HL-60 (cell line): ENCODE measurements at regions not wholly inside any gene's neighbourhood (a gene's known extent, or its start where the extent isn't known, plus 50 kb on each side); places are given as distances from the start of the nearest gene placed in this dataset.

Experiments
- GABPA ChIP-seq: IDR thresholded peaks from 2 replicates; pipeline ENCODE4 v1.6.1; 2012; ENCODE audit warnings: low read depth
- TF ChIP-seq, protein P1 (sequence below): IDR thresholded peaks from one replicate; pipeline ENCODE4 v1.5.1; 2011; ENCODE audit warnings: low read length, control low read depth, inconsistent platforms; ENCODE audit not compliant: insufficient read depth
- TF ChIP-seq, protein P2 (sequence below): IDR thresholded peaks from 2 replicates; pipeline ENCODE4 v1.6.1; 2012; ENCODE audit warnings: low read depth; ENCODE audit not compliant: insufficient replicate concordance

DNA sequence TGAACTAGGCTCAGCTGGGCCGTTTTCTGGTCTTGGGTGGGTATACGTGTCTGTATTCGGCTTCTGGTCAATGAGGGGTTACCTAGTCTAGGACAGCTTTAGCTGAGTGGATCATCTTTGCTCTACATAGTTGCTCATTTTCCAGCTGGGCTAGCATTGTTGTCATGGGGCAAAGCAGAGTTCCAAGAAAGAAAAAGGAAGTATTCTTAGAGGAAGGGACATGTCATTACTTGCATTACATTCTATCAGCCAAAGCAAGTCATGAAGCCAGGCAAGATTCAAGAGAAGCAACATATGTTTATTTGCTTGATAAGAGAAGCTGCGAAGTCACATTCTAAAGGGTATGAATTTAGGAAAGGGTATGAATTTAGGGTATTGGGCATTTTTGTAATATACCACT lies 396.5 kb downstream of the ZNF608 start:
- TF ChIP-seq, protein P1, sequence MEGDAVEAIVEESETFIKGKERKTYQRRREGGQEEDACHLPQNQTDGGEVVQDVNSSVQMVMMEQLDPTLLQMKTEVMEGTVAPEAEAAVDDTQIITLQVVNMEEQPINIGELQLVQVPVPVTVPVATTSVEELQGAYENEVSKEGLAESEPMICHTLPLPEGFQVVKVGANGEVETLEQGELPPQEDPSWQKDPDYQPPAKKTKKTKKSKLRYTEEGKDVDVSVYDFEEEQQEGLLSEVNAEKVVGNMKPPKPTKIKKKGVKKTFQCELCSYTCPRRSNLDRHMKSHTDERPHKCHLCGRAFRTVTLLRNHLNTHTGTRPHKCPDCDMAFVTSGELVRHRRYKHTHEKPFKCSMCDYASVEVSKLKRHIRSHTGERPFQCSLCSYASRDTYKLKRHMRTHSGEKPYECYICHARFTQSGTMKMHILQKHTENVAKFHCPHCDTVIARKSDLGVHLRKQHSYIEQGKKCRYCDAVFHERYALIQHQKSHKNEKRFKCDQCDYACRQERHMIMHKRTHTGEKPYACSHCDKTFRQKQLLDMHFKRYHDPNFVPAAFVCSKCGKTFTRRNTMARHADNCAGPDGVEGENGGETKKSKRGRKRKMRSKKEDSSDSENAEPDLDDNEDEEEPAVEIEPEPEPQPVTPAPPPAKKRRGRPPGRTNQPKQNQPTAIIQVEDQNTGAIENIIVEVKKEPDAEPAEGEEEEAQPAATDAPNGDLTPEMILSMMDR = no peak
- no peak for TF ChIP-seq GABPA
- TF ChIP-seq, protein P2, sequence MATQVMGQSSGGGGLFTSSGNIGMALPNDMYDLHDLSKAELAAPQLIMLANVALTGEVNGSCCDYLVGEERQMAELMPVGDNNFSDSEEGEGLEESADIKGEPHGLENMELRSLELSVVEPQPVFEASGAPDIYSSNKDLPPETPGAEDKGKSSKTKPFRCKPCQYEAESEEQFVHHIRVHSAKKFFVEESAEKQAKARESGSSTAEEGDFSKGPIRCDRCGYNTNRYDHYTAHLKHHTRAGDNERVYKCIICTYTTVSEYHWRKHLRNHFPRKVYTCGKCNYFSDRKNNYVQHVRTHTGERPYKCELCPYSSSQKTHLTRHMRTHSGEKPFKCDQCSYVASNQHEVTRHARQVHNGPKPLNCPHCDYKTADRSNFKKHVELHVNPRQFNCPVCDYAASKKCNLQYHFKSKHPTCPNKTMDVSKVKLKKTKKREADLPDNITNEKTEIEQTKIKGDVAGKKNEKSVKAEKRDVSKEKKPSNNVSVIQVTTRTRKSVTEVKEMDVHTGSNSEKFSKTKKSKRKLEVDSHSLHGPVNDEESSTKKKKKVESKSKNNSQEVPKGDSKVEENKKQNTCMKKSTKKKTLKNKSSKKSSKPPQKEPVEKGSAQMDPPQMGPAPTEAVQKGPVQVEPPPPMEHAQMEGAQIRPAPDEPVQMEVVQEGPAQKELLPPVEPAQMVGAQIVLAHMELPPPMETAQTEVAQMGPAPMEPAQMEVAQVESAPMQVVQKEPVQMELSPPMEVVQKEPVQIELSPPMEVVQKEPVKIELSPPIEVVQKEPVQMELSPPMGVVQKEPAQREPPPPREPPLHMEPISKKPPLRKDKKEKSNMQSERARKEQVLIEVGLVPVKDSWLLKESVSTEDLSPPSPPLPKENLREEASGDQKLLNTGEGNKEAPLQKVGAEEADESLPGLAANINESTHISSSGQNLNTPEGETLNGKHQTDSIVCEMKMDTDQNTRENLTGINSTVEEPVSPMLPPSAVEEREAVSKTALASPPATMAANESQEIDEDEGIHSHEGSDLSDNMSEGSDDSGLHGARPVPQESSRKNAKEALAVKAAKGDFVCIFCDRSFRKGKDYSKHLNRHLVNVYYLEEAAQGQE = no peak
